NCI-H82 treated with DMSO at 0.1 percent for 48 hours (cell line): ENCODE measurements at regions not wholly inside any gene's neighbourhood (a gene's known extent, or its start where the extent isn't known, plus 50 kb on each side); places are given as distances from the start of the nearest gene placed in this dataset.

Source experiments
- DNase-seq: peaks from one replicate; lab custom pipeline; 2025; ENCODE audit not compliant: unreplicated experiment; lab: John Stamatoyannopoulos, UW

- DNase-seq, result no peak
Measured at GRCh38 chr5:8457187-8458037, 588.5 kb downstream of the MTRR start.

- DNase-seq, result no peak
Measured at GRCh38 chr5:8458038-8458383, 589.1 kb downstream of the MTRR start.

GRCh38 chr5:8461543-8461942 lies 592.6 kb downstream of the MTRR start:
- no peak for DNase-seq

- DNase-seq, result no peak
Measured at GRCh38 chr5:8462565-8462964, 593.6 kb downstream of the MTRR start.

- no peak for DNase-seq
Measured at GRCh38 chr5:8470489-8470888, 601.5 kb downstream of the MTRR start.

GRCh38 chr5:8471581-8471980 lies 602.6 kb downstream of the MTRR start:
- no peak for DNase-seq

GRCh38 chr5:8473016-8473415 lies 604.1 kb downstream of the MTRR start:
- DNase-seq, result no peak

GRCh38 chr5:8473827-8474568 lies 605.0 kb downstream of the MTRR start:
- DNase-seq, result no peak

- DNase-seq, result no peak
Measured at GRCh38 chr5:8474569-8474930, 605.6 kb downstream of the MTRR start.

GRCh38 chr5:8478326-8478725 lies 609.4 kb downstream of the MTRR start:
- DNase-seq, result no peak

GRCh38 chr5:8481007-8481406 lies 612.1 kb downstream of the MTRR start:
- peak; percentile 13 for DNase-seq

- no peak for DNase-seq
Measured at GRCh38 chr5:8491254-8491653, 622.3 kb downstream of the MTRR start.

- DNase-seq, result no peak
Measured at GRCh38 chr5:8493176-8493575, 624.2 kb downstream of the MTRR start.

GRCh38 chr5:8500426-8500825 lies 631.5 kb downstream of the MTRR start:
- no peak for DNase-seq

- DNase-seq, result no peak
Measured at GRCh38 chr5:8505196-8505595, 636.2 kb downstream of the MTRR start.

- DNase-seq, result no peak
Measured at GRCh38 chr5:8508231-8508630, 639.3 kb downstream of the MTRR start.

- DNase-seq, result no peak
Measured at GRCh38 chr5:8516356-8516755, 647.4 kb downstream of the MTRR start.

GRCh38 chr5:8517456-8517855 lies 648.5 kb downstream of the MTRR start:
- no peak for DNase-seq

GRCh38 chr5:8520917-8521316 lies 652.0 kb downstream of the MTRR start:
- DNase-seq, result no peak

GRCh38 chr5:8521991-8522390 lies 653.0 kb downstream of the MTRR start:
- no peak for DNase-seq

GRCh38 chr5:8522646-8523045 lies 653.7 kb downstream of the MTRR start:
- DNase-seq, result no peak

GRCh38 chr5:8523501-8523900 lies 654.6 kb downstream of the MTRR start:
- no peak for DNase-seq

- DNase-seq, result no peak
Measured at GRCh38 chr5:8525819-8526218, 656.9 kb downstream of the MTRR start.
